Caco-2 (cell line): ENCODE measurements at regions not wholly inside any gene's neighbourhood (a gene's known extent, or its start where the extent isn't known, plus 50 kb on each side); places are given as distances from the start of the nearest gene placed in this dataset.

Experiments
- BruUV-seq: library from RNA; stranded (reverse); fragments of 400-500 nt; replicated peaks from 2 replicates; lab custom pipeline; 2021; lab: Mats Ljungman, UMichigan
- CTCF ChIA-PET: fragments of 300-600 bp; sonication (Branson Sonifier 250); formaldehyde crosslinking; loops from one replicate; lab custom pipeline; 2022; ENCODE audit warnings: antibody characterized with exemption; lab: Charles Lee
- POLR2A ChIA-PET: fragments of 300-600 bp; sonication (Branson Sonifier 250); formaldehyde crosslinking; loops from one replicate; lab custom pipeline; 2022; ENCODE audit warnings: antibody characterized with exemption; lab: Charles Lee
- DNase-seq, 2 experiments: peaks; one replicate each; pipeline versions ENCODE4 v3.0.0 to v3.0.0-alpha.2; 2020 to 2022
- H3K27me3 ChIP-seq: replicated peaks from 2 replicates; pipeline ENCODE4 v1.6.0; 2011; ENCODE audit warnings: low read length; ENCODE audit not compliant: control insufficient read depth, insufficient read depth
- H3K36me3 ChIP-seq: 2 replicates; pipeline ENCODE4 v1.5.1; 2011; ENCODE audit warnings: low read length; ENCODE audit not compliant: control insufficient read depth, insufficient read depth
- H3K4me1 ChIP-seq: fragments of 250-450 bp; sonication (Bioruptor Pico); 2 replicates; pipeline ENCODE4 v1.5.1; 2020; ENCODE audit warnings: mild to moderate bottlenecking
- H3K4me3 ChIP-seq: 2 replicates; pipeline ENCODE4 v1.5.1; 2011; ENCODE audit warnings: low read depth, mild to moderate bottlenecking, control low read depth, low read length
- H3K9me3 ChIP-seq: fragments of 250-450 bp; sonication (Bioruptor Pico); 2 replicates; pipeline ENCODE4 v1.5.1; 2020; ENCODE audit warnings: mild to moderate bottlenecking, moderate library complexity
- H3K27ac Mint-ChIP-seq: one replicate; pipeline ENCODE4 v1.8.0; 2022; ENCODE audit warnings: mixed read lengths; ENCODE audit not compliant: unreplicated experiment
- H3K27me3 Mint-ChIP-seq: one replicate; pipeline ENCODE4 v1.8.0; 2022; ENCODE audit warnings: mixed read lengths; ENCODE audit not compliant: insufficient read depth, unreplicated experiment
- H3K36me3 Mint-ChIP-seq: one replicate; pipeline ENCODE4 v1.8.0; 2022; ENCODE audit warnings: mild to moderate bottlenecking, mixed read lengths; ENCODE audit not compliant: insufficient read depth, unreplicated experiment
- H3K4me1 Mint-ChIP-seq: one replicate; pipeline ENCODE4 v1.8.0; 2022; ENCODE audit warnings: low read depth, mixed read lengths; ENCODE audit not compliant: unreplicated experiment
- H3K4me3 Mint-ChIP-seq: one replicate; pipeline ENCODE4 v1.8.0; 2022; ENCODE audit warnings: mild to moderate bottlenecking, moderate library complexity, mixed read lengths; ENCODE audit not compliant: unreplicated experiment
- H3K9me3 Mint-ChIP-seq: one replicate; pipeline ENCODE4 v1.8.0; 2022; ENCODE audit warnings: mixed read lengths; ENCODE audit not compliant: unreplicated experiment
- intact Hi-C: fragments of 100-400 bp; cut with micrococcal nuclease; formaldehyde crosslinking; loops from one replicate; pipeline ENCODE4 v1.10.0; 2022; ENCODE audit not compliant: unreplicated experiment
- TF ChIP-seq, protein P1 (sequence below), 2 experiments: fragments of 200-600 bp in 1 of 2; IDR thresholded peaks; 1 replicate in 1 of 2; 2 replicates in 1 of 2; pipeline versions ENCODE4 v1.5.1 to v1.8.0; 2011 to 2022; ENCODE audit warnings: antibody characterized with exemption in 1 of 2, control low read depth in 1 of 2, inconsistent platforms in 1 of 2, low read depth in 1 of 2, low read length in 1 of 2, mild to moderate bottlenecking in 1 of 2, moderate library complexity in 1 of 2; ENCODE audit not compliant: insufficient read depth in 1 of 2, severe bottlenecking in 1 of 2, unreplicated experiment in 1 of 2

DNA sequence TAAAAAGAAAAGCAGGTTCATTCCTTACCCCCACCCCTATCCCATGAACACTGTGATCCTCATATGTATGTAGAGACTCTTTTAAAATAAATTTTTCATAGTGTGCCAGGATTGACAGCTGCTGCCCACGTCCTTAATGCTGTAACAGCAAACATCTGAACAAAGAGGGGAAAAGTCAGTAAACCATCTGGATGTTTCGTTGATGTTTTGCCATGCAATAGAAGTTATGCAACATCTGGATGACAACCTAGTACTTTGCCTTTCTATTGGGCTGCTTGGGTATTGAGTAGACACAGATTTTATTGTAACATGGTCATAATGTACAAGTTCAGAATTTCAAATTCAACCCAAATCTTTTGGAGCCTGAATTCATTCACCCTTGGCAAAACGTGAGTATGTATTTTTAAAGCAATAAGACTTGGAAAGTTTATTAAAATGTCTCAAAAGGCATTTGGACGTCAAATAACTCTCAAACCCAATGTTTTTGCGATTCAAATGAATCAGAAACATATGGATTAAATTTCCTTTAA, 500.3 kb downstream of the DHX35 start:
- intact Hi-C loops, result no loop called here
- Mint-ChIP-seq H3K36me3 (no peaks in the 10 kb centered on the region), H3K4me1 (no peaks in the 10 kb centered on the region), H3K27ac (no peak overlapping the region), H3K27me3 (peaks cover 20% of the 10 kb centered on the region), H3K4me3 (no peak overlapping the region), H3K9me3 (no peaks in the 10 kb centered on the region)
- Histone ChIP-seq H3K27me3 (no peaks in the 10 kb centered on the region), H3K36me3 (no peaks in the 10 kb centered on the region), H3K4me3 (no peak overlapping the region), H3K9me3 (peaks cover 10% of the 10 kb centered on the region), H3K4me1 (no peaks in the 10 kb centered on the region)
- no TSS peak for BruUV-seq
- TF ChIP-seq, protein P1, sequence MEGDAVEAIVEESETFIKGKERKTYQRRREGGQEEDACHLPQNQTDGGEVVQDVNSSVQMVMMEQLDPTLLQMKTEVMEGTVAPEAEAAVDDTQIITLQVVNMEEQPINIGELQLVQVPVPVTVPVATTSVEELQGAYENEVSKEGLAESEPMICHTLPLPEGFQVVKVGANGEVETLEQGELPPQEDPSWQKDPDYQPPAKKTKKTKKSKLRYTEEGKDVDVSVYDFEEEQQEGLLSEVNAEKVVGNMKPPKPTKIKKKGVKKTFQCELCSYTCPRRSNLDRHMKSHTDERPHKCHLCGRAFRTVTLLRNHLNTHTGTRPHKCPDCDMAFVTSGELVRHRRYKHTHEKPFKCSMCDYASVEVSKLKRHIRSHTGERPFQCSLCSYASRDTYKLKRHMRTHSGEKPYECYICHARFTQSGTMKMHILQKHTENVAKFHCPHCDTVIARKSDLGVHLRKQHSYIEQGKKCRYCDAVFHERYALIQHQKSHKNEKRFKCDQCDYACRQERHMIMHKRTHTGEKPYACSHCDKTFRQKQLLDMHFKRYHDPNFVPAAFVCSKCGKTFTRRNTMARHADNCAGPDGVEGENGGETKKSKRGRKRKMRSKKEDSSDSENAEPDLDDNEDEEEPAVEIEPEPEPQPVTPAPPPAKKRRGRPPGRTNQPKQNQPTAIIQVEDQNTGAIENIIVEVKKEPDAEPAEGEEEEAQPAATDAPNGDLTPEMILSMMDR (IDR thresholded peaks at IDR 0.05; ENCODE audit: insufficient read depth in 1 of 2, low read depth in 1 of 2, low read length in 1 of 2, severe bottlenecking in 1 of 2, unreplicated experiment in 1 of 2), result no peak
- CTCF ChIA-PET, result no interaction called here
- no peak for DNase-seq
- POLR2A ChIA-PET, result no interaction called here

DNA sequence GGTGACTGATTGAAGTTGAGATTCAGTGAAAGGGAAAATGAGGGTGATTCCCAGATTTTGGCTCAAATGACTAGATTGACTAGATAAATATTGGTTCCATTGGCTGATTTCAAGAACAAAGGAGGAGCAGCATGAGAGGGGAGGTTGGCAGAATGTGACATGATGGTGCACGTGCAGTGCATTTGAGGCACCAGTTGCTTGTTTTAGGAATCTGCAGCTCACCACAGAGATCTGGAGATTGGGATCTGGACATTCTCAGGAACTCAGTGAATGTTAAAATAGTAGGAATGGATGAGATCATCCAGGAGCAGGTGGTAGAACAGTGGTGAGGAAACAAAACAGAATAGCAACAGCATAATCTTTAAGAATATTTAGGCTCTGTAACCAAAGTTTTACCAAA, 496.3 kb downstream of the DHX35 start:
- H3K9me3 Mint-ChIP-seq, result no peaks in the 10 kb centered on the region
- no peaks in the 10 kb centered on the region for H3K36me3 Mint-ChIP-seq
- H3K4me1 Mint-ChIP-seq, result no peaks in the 10 kb centered on the region
- TF ChIP-seq, protein P1 (IDR thresholded peaks at IDR 0.05; ENCODE audit: insufficient read depth in 1 of 2, low read depth in 1 of 2, low read length in 1 of 2, severe bottlenecking in 1 of 2, unreplicated experiment in 1 of 2), result no peak
- Histone ChIP-seq H3K36me3 (no peaks in the 10 kb centered on the region), H3K9me3 (peaks cover 3% of the 10 kb centered on the region; the same call in 1 of the 2 replicates), H3K4me3 (no peak overlapping the region), H3K27me3 (no peaks in the 10 kb centered on the region), H3K4me1 (no peaks in the 10 kb centered on the region)
- intact Hi-C loops, result no loop called here
- DNase-seq, result no peak
- POLR2A ChIA-PET, result no interaction called here
- H3K27me3 Mint-ChIP-seq, result peaks cover 30% of the 10 kb centered on the region
- no TSS peak for BruUV-seq
- H3K27ac Mint-ChIP-seq, result no peak overlapping the region
- CTCF ChIA-PET, result no interaction called here
- H3K4me3 Mint-ChIP-seq, result no peak overlapping the region

DNA sequence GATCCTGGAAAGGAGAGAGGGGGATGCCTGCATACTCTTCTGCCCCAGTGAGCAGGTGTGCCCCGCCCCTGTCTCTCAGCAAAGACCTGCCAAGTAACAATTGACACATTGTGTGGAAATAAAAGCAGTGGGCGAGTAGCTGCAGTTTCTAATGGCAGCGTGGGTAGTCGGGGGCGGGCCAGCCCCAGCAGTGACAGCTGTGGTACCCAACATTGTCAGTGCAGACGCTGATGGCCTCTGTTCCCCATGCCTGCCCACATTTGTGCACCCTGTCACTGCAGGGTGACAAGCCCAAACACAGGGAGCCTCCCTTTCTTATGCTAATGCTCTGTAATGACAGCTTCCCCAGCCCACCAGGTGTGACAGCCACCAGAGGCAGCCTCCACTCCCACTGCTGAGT, 491.7 kb downstream of the DHX35 start:
- Histone ChIP-seq H3K4me3 (no peak overlapping the region), H3K36me3 (no peaks in the 10 kb centered on the region), H3K27me3 (no peaks in the 10 kb centered on the region), H3K9me3 (peaks cover 3% of the 10 kb centered on the region; the same call in 1 of the 2 replicates), H3K4me1 (no peaks in the 10 kb centered on the region)
- ChIA-PET CTCF (no interaction called here), POLR2A (no interaction called here)
- DNase-seq, result no peak
- Mint-ChIP-seq H3K4me3 (no peak overlapping the region), H3K36me3 (no peaks in the 10 kb centered on the region), H3K9me3 (no peaks in the 10 kb centered on the region), H3K27me3 (peaks cover 27% of the 10 kb centered on the region), H3K27ac (no peak overlapping the region), H3K4me1 (no peaks in the 10 kb centered on the region)
- TF ChIP-seq, protein P1 (IDR thresholded peaks at IDR 0.05; ENCODE audit: insufficient read depth in 1 of 2, low read depth in 1 of 2, low read length in 1 of 2, severe bottlenecking in 1 of 2, unreplicated experiment in 1 of 2), result no peak
- intact Hi-C loops, result no loop called here
- BruUV-seq, result no TSS peak
